KMS-11 (cell line): ENCODE measurements at regions not wholly inside any gene's neighbourhood (a gene's known extent, or its start where the extent isn't known, plus 50 kb on each side); places are given as distances from the start of the nearest gene placed in this dataset.

Experiments
- H2AFZ ChIP-seq: fragments of 200-600 bp; sonication (generic); 2 replicates; pipeline ENCODE4 v1.6.1; 2016; ENCODE audit warnings: antibody characterized with exemption, mixed run types, low read depth
- H3K27ac ChIP-seq: fragments of 200-600 bp; sonication (generic); 2 replicates; pipeline ENCODE4 v1.6.1; 2016; ENCODE audit warnings: mild to moderate bottlenecking, mixed run types
- H3K27me3 ChIP-seq: fragments of 200-600 bp; sonication (generic); 2 replicates; pipeline ENCODE4 v1.6.1; 2017; ENCODE audit warnings: mild to moderate bottlenecking, low read depth, mixed run types, moderate library complexity; ENCODE audit not compliant: insufficient read depth
- H3K36me3 ChIP-seq: fragments of 200-600 bp; sonication (generic); 2 replicates; pipeline ENCODE4 v1.6.1; 2017; ENCODE audit warnings: mild to moderate bottlenecking, mixed run types; ENCODE audit not compliant: insufficient read depth
- H3K4me1 ChIP-seq: fragments of 200-600 bp; sonication (generic); 2 replicates; pipeline ENCODE4 v1.6.1; 2016; ENCODE audit warnings: mild to moderate bottlenecking, low read depth, mixed run types; ENCODE audit not compliant: poor library complexity, severe bottlenecking
- H3K4me2 ChIP-seq: fragments of 200-600 bp; sonication (generic); 2 replicates; pipeline ENCODE4 v1.7.0; 2016; ENCODE audit warnings: mild to moderate bottlenecking, mixed run types
- H3K4me3 ChIP-seq: fragments of 200-600 bp; sonication (generic); IDR thresholded peaks from 2 replicates; pipeline ENCODE4 v1.6.1; 2017; ENCODE audit warnings: low read depth, low read length, mixed read lengths; ENCODE audit not compliant: insufficient read depth
- H3K79me2 ChIP-seq: fragments of 200-600 bp; sonication (generic); 2 replicates; pipeline ENCODE4 v1.6.1; 2016; ENCODE audit warnings: low read depth, mixed run types; ENCODE audit not compliant: insufficient read depth
- H3K9ac ChIP-seq: fragments of 200-600 bp; sonication (generic); 2 replicates; pipeline ENCODE4 v1.6.1; 2016; ENCODE audit warnings: mild to moderate bottlenecking, mixed run types
- H4K20me1 ChIP-seq: fragments of 200-600 bp; sonication (generic); 2 replicates; pipeline ENCODE4 v1.6.1; 2016; ENCODE audit warnings: mild to moderate bottlenecking, mixed run types; ENCODE audit not compliant: insufficient read depth
- CTCF ChIP-seq: fragments of 200-600 bp; sonication (generic); conservative IDR thresholded peaks from 2 replicates; pipeline ENCODE4 v1.6.1; 2017; ENCODE audit warnings: low read depth, mild to moderate bottlenecking, antibody characterized with exemption, low read length, moderate library complexity, mixed read lengths

- H3K27ac ChIP-seq = no peak overlapping the region
- H3K4me2 ChIP-seq = no peak overlapping the region
- no peaks in the 10 kb centered on the region for H3K36me3 ChIP-seq
- no peak overlapping the region for H3K9ac ChIP-seq
- no peaks in the 10 kb centered on the region for H3K4me1 ChIP-seq
- no peaks in the 10 kb centered on the region for H3K27me3 ChIP-seq
- no peak overlapping the region for H3K4me3 ChIP-seq
- TF ChIP-seq CTCF = no peak
- H4K20me1 ChIP-seq = no peaks in the 10 kb centered on the region
- H3K79me2 ChIP-seq = no peaks in the 10 kb centered on the region
- no peak overlapping the region for H2AFZ ChIP-seq
Measured at GRCh38 chr3:127107002-127107401, 85.9 kb upstream of the PRR23E start.

- H3K4me3 ChIP-seq = no peak overlapping the region
- no peak overlapping the region for H3K9ac ChIP-seq
- no peaks in the 10 kb centered on the region for H3K27me3 ChIP-seq
- no peaks in the 10 kb centered on the region for H3K79me2 ChIP-seq
- H2AFZ ChIP-seq = no peak overlapping the region
- TF ChIP-seq CTCF = no peak
- H4K20me1 ChIP-seq = no peaks in the 10 kb centered on the region
- no peaks in the 10 kb centered on the region for H3K4me1 ChIP-seq
- no peak overlapping the region for H3K4me2 ChIP-seq
- no peaks in the 10 kb centered on the region for H3K36me3 ChIP-seq
- H3K27ac ChIP-seq = no peak overlapping the region
Measured at GRCh38 chr3:127107491-127108375, 85.2 kb upstream of the PRR23E start.

GRCh38 chr3:127108796-127109195, 84.1 kb upstream of the PRR23E start:
- Histone ChIP-seq H3K4me2 (no peak overlapping the region), H2AFZ (no peak overlapping the region), H3K4me3 (no peak overlapping the region), H4K20me1 (no peaks in the 10 kb centered on the region), H3K4me1 (no peaks in the 10 kb centered on the region), H3K27ac (no peak overlapping the region), H3K36me3 (no peaks in the 10 kb centered on the region), H3K27me3 (no peaks in the 10 kb centered on the region), H3K79me2 (no peaks in the 10 kb centered on the region), H3K9ac (no peak overlapping the region)
- no peak for TF ChIP-seq CTCF

GRCh38 chr3:127110982-127111693, 81.8 kb upstream of the PRR23E start:
- no peak overlapping the region for H3K27ac ChIP-seq
- no peaks in the 10 kb centered on the region for H3K4me1 ChIP-seq
- no peak for TF ChIP-seq CTCF
- H3K9ac ChIP-seq = no peak overlapping the region
- H3K79me2 ChIP-seq = no peaks in the 10 kb centered on the region
- H3K4me3 ChIP-seq = no peak overlapping the region
- no peak overlapping the region for H2AFZ ChIP-seq
- no peaks in the 10 kb centered on the region for H4K20me1 ChIP-seq
- no peaks in the 10 kb centered on the region for H3K27me3 ChIP-seq
- no peak overlapping the region for H3K4me2 ChIP-seq
- no peaks in the 10 kb centered on the region for H3K36me3 ChIP-seq
